ENCODE measurements at regions not wholly inside any gene's neighbourhood (a gene's known extent, or its start where the extent isn't known, plus 50 kb on each side); places are given as distances from the start of the nearest gene placed in this dataset.

DNA sequence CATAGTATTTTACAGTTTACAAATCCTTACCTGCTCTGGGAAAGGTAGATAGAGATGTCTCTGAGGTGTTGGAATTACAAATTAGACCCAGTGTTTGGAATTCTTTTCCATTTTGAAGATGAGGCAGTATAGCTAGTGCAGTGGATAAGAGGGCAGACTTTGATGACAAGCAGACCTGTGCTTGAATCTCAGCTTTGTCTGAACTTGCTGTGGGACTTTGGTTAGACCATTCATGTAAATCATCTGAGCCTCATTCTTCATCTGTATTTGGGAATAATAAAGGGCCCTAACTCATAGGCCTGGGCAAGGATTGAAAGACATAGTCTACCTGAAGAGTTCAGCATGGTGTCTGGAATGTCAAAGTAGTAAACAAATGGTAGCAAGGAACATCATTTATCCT lies 77.2 kb upstream of the BOD1L1 start:
- Histone ChIP-seq H3K27me3 (no peaks in the 10 kb centered on the region), H3K9me3 (replicated peaks in 1 of 3) (no peaks in the 10 kb centered on the region), H3K4me3 (no peak overlapping the region), H3K27ac (peak overlapping the region in 1 of 5 donors; percentile 27), H3K4me1 (replicated peaks in 1 of 2) (no peaks in the 10 kb centered on the region), H3K36me3 (replicated peaks in 1 of 2) (no peaks in the 10 kb centered on the region)
- intact Hi-C loops (cut with DNase I), result no loop called here
- TF ChIP-seq POLR2A (IDR thresholded peaks at IDR 0.05) (no peak), CTCF (IDR thresholded peaks at IDR 0.05) (no peak)
- no peak for DNase-seq

DNA sequence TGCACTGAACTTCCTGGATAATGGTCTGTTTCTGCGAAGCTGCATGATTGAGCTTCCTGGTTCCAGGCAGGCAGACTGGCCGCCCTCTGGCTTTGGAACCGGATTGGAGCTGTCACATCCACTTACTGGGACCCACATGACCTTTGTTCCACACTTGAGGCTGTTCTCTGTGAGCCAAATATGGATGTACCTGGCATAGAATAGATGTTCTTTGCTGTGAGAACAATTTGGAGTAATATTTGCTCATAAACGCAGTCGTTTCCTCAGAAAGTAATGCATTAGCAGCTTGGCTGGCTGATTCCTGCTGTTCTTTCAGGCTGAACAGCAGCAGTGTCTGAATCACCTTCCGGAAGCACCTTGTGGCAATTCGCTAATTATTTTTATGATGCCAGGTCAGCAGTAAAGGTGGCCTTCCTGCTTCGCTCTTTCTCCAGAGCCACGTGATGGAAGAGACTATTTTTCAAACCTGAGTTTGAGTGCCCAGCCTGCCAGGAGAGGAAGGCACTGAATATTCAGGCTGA lies 78.1 kb upstream of the BOD1L1 start:
- H3K27ac ChIP-seq, result peak overlapping the region in 1 of 5 donors; percentile 30
- no peaks in the 10 kb centered on the region for H3K36me3 ChIP-seq (replicated peaks in 1 of 2)
- intact Hi-C loops (cut with DNase I), result no loop called here
- DNase-seq, result peak in 2 of 7 donors; percentile 19 to 67
- no peaks in the 10 kb centered on the region for H3K27me3 ChIP-seq
- 75 to 81% (median 77%) methylated on average over 9 of the region's 9 CpGs for WGBS, 4 donors
- H3K9me3 ChIP-seq (replicated peaks in 1 of 3), result no peaks in the 10 kb centered on the region
- TF ChIP-seq CTCF (IDR thresholded peaks at IDR 0.05) (no peak), POLR2A (IDR thresholded peaks at IDR 0.05) (no peak)
- H3K4me3 ChIP-seq, result no peak overlapping the region
- no peaks in the 10 kb centered on the region for H3K4me1 ChIP-seq (replicated peaks in 1 of 2)

GRCh38 chr4:13706120-13706519 lies 78.6 kb upstream of the BOD1L1 start:
- H3K27me3 ChIP-seq, result no peaks in the 10 kb centered on the region
- H3K27ac ChIP-seq, result peak overlapping the region in 1 of 5 donors; percentile 30
- no peaks in the 10 kb centered on the region for H3K36me3 ChIP-seq (replicated peaks in 1 of 2)
- no peaks in the 10 kb centered on the region for H3K9me3 ChIP-seq (replicated peaks in 1 of 3)
- H3K4me1 ChIP-seq (replicated peaks in 1 of 2), result no peaks in the 10 kb centered on the region
- no peak for TF ChIP-seq POLR2A (IDR thresholded peaks at IDR 0.05)
- TF ChIP-seq CTCF (IDR thresholded peaks at IDR 0.05), result no peak
- no peak for DNase-seq
- intact Hi-C loops (cut with DNase I), result no loop called here
- H3K4me3 ChIP-seq, result no peak overlapping the region

DNA sequence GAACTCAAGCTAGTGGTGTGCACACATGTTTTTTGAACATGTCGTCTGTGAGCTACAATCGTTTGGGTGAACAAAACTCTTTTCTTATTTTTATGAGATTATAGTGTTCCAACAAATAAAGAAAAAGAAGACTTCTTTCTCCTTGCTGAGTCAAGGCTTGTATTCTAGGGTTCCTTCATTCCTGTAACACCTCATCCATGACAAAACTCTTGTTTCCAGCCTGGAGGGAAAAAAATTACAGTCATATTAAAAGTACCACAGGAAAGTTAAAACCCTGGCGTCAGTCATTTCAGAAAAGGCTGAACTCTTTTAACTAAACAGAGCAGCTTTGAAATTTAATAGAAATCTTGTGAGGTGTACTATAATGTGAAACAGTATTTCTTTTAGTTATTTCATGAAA lies 79.2 kb upstream of the BOD1L1 start:
- Histone ChIP-seq H3K9me3 (replicated peaks in 1 of 3) (no peaks in the 10 kb centered on the region), H3K27me3 (no peaks in the 10 kb centered on the region), H3K36me3 (replicated peaks in 1 of 2) (no peaks in the 10 kb centered on the region), H3K27ac (peak overlapping the region in 1 of 5 donors; percentile 3), H3K4me3 (no peak overlapping the region), H3K4me1 (replicated peaks in 1 of 2) (no peaks in the 10 kb centered on the region)
- DNase-seq, result no peak
- 72 to 84% (median 82%) methylated on average over 3 of the region's 3 CpGs for WGBS, 4 donors
- intact Hi-C loops (cut with DNase I), result no loop called here
- no peak for TF ChIP-seq POLR2A (IDR thresholded peaks at IDR 0.05)
- TF ChIP-seq CTCF (IDR thresholded peaks at IDR 0.05), result no peak

All from adrenal gland (tissue), 9 donors.